ENCODE measurements at regions not wholly inside any gene's neighbourhood (a gene's known extent, or its start where the extent isn't known, plus 50 kb on each side); places are given as distances from the start of the nearest gene placed in this dataset.

GRCh38 chr10:22848509-22848908, 79.3 kb upstream of the ARMC3 start:
- TF ChIP-seq, protein P1, sequence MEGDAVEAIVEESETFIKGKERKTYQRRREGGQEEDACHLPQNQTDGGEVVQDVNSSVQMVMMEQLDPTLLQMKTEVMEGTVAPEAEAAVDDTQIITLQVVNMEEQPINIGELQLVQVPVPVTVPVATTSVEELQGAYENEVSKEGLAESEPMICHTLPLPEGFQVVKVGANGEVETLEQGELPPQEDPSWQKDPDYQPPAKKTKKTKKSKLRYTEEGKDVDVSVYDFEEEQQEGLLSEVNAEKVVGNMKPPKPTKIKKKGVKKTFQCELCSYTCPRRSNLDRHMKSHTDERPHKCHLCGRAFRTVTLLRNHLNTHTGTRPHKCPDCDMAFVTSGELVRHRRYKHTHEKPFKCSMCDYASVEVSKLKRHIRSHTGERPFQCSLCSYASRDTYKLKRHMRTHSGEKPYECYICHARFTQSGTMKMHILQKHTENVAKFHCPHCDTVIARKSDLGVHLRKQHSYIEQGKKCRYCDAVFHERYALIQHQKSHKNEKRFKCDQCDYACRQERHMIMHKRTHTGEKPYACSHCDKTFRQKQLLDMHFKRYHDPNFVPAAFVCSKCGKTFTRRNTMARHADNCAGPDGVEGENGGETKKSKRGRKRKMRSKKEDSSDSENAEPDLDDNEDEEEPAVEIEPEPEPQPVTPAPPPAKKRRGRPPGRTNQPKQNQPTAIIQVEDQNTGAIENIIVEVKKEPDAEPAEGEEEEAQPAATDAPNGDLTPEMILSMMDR (IDR thresholded peaks at IDR 0.05) = no peak
- TF ChIP-seq POLR2A (IDR thresholded peaks at IDR 0.05) = no peak
